ENCODE measurements at regions not wholly inside any gene's neighbourhood (a gene's known extent, or its start where the extent isn't known, plus 50 kb on each side); places are given as distances from the start of the nearest gene placed in this dataset.

GRCh38 chr4:38308728-38309311 is 348.6 kb downstream of the PTTG2 start:
- DNase-seq (ENCODE audit: low read depth in 2 of 3, low spot score in 2 of 3), result no peak

- DNase-seq (ENCODE audit: low read depth in 2 of 3, low spot score in 2 of 3), result no peak
Observed at GRCh38 chr4:38309471-38309870, 349.3 kb downstream of the PTTG2 start.

GRCh38 chr4:38310446-38311043 is 350.3 kb downstream of the PTTG2 start:
- peak; percentile 53 to 76 (median 61) for DNase-seq (ENCODE audit: low read depth in 2 of 3, low spot score in 2 of 3)

- no peak for DNase-seq (ENCODE audit: low read depth in 2 of 3, low spot score in 2 of 3)
Observed at GRCh38 chr4:38311495-38312126, 351.4 kb downstream of the PTTG2 start.

GRCh38 chr4:38313175-38313574 is 350.8 kb upstream of the KLF3 start:
- DNase-seq (ENCODE audit: low read depth in 2 of 3, low spot score in 2 of 3), result no peak

GRCh38 chr4:38313999-38314561 is 349.9 kb upstream of the KLF3 start:
- no peak for DNase-seq (ENCODE audit: low read depth in 2 of 3, low spot score in 2 of 3)

GRCh38 chr4:38314663-38315062 is 349.3 kb upstream of the KLF3 start:
- no peak for DNase-seq (ENCODE audit: low read depth in 2 of 3, low spot score in 2 of 3)

GRCh38 chr4:38315286-38315685 is 348.7 kb upstream of the KLF3 start:
- no peak for DNase-seq (ENCODE audit: low read depth in 2 of 3, low spot score in 2 of 3)

- DNase-seq (ENCODE audit: low read depth in 2 of 3, low spot score in 2 of 3), result no peak
Observed at GRCh38 chr4:38316045-38316444, 348.0 kb upstream of the KLF3 start.

- no peak for DNase-seq (ENCODE audit: low read depth in 2 of 3, low spot score in 2 of 3)
Observed at GRCh38 chr4:38317041-38317674, 346.8 kb upstream of the KLF3 start.

- DNase-seq (ENCODE audit: low read depth in 2 of 3, low spot score in 2 of 3), result peak in 2 of 3 donors; percentile 74 to 79
Observed at GRCh38 chr4:38318737-38319455, 345.1 kb upstream of the KLF3 start.

- peak; percentile 82 to 94 (median 85) for DNase-seq (ENCODE audit: low read depth in 2 of 3, low spot score in 2 of 3)
Observed at GRCh38 chr4:38319456-38320342, 344.3 kb upstream of the KLF3 start.

- no peak for DNase-seq (ENCODE audit: low read depth in 2 of 3, low spot score in 2 of 3)
Observed at GRCh38 chr4:38320343-38320695, 343.7 kb upstream of the KLF3 start.

- no peak for DNase-seq (ENCODE audit: low read depth in 2 of 3, low spot score in 2 of 3)
Observed at GRCh38 chr4:38320833-38321232, 343.2 kb upstream of the KLF3 start.

- DNase-seq (ENCODE audit: low read depth in 2 of 3, low spot score in 2 of 3), result no peak
Observed at GRCh38 chr4:38322714-38323113, 341.3 kb upstream of the KLF3 start.

- DNase-seq (ENCODE audit: low read depth in 2 of 3, low spot score in 2 of 3), result no peak
Observed at GRCh38 chr4:38323141-38323641, 340.8 kb upstream of the KLF3 start.

GRCh38 chr4:38324861-38325628 is 339.0 kb upstream of the KLF3 start:
- no peak for DNase-seq (ENCODE audit: low read depth in 2 of 3, low spot score in 2 of 3)

- DNase-seq (ENCODE audit: low read depth in 2 of 3, low spot score in 2 of 3), result no peak
Observed at GRCh38 chr4:38325629-38325913, 338.4 kb upstream of the KLF3 start.

- no peak for DNase-seq (ENCODE audit: low read depth in 2 of 3, low spot score in 2 of 3)
Observed at GRCh38 chr4:38326499-38326898, 337.5 kb upstream of the KLF3 start.
